ENCODE measurements at regions not wholly inside any gene's neighbourhood (a gene's known extent, or its start where the extent isn't known, plus 50 kb on each side); places are given as distances from the start of the nearest gene placed in this dataset.
"Not testable (repeated sequence)": the region's sequence is repeated elsewhere in the genome, so short reads cannot be mapped to it uniquely, and the experiment has no call there.

GRCh38 chr10:22771631-22772030 is 57.3 kb upstream of the PIP4K2A start:
- in situ Hi-C loops (cut with HindIII; ENCODE audit: low sequenced_read_pairs) = not testable (repeated sequence)

DNA sequence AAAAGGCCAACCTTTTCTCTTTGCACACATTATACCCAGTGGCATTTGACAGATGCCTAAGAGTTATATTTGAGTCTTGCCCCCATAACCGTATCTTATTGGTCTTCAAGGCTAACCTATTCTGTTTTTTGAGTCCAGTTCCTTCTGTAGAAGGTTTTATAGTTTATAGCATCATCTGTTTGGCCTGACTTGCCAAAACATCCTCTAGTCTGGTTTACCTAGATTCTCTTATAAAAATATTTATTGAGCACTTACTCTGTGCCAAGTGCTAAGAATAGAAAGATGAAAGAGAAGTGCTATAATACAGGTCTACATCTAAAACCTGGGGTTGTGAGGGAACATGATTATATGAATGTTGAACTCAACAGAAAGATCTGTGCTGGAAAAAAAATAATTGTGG is 55.9 kb upstream of the PIP4K2A start:
- in situ Hi-C loops (cut with HindIII; ENCODE audit: low sequenced_read_pairs) = no loop called here

- in situ Hi-C loops (cut with HindIII; ENCODE audit: low sequenced_read_pairs) = no loop called here
Measured at GRCh38 chr10:22767859-22768258, 53.5 kb upstream of the PIP4K2A start.

DNA sequence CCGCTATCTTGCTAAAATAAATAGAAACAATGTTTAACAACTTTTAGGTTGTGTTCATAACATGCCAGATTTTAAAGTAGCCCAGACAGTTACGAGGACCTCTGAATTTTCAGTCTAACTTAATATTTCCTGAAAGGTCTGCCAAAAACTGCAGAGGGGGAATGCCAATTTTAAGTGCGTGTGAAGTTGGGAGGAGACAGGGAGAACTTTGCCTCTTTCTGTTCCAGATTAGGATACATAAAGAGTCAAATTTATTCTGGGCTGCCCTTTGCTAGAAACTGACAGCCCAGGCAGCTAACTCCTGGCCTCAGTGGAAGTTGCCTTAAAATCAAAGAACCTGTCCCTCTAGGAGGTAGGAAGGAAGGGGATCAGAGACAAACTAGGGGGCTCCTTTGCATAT is 52.3 kb upstream of the PIP4K2A start:
- in situ Hi-C loops (cut with HindIII; ENCODE audit: low sequenced_read_pairs) = no loop called here

- in situ Hi-C loops (cut with HindIII; ENCODE audit: low sequenced_read_pairs) = no loop called here
Measured at GRCh38 chr10:22765660-22766547, 51.5 kb upstream of the PIP4K2A start.

GRCh38 chr10:22764639-22765038 is 50.3 kb upstream of the PIP4K2A start:
- in situ Hi-C loops (cut with HindIII; ENCODE audit: low sequenced_read_pairs) = loop anchor here (5.0 kb wide), 1 partner anchor 88 kb away; no protein-coding TSS in a partner anchor

Data from endothelial cell of hepatic sinusoid (primary cell).